Sigmoid colon (tissue), 6 donors: ENCODE measurements at regions not wholly inside any gene's neighbourhood (a gene's known extent, or its start where the extent isn't known, plus 50 kb on each side); places are given as distances from the start of the nearest gene placed in this dataset.

Experiments used
- DNase-seq: peaks from one replicate; pipeline ENCODE4 v3.0.0-alpha.2; 2019
- H3K27ac ChIP-seq, 4 donors: fragments of 200-600 bp; sonication (generic); one replicate each; pipeline ENCODE4 v1.5.1; 2016 to 2019; ENCODE audit warnings: mild to moderate bottlenecking in 1 of 4
- H3K27me3 ChIP-seq, 3 donors: fragments of 200-600 bp; sonication (generic); one replicate each; pipeline ENCODE4 v1.5.1; 2019; ENCODE audit warnings: mild to moderate bottlenecking in 1 of 3
- H3K36me3 ChIP-seq, 4 donors: fragments of 200-600 bp; sonication (generic); one replicate each; pipeline ENCODE4 v1.5.1; 2016 to 2019
- H3K4me1 ChIP-seq, 4 donors: fragments of 200-600 bp; sonication (generic); one replicate each; pipeline ENCODE4 v1.5.1; 2017 to 2019
- H3K4me3 ChIP-seq, 4 donors: fragments of 200-600 bp; sonication (generic); one replicate each; pipeline ENCODE4 v1.5.1; 2017 to 2019; ENCODE audit warnings: mild to moderate bottlenecking in 2 of 4, moderate library complexity in 1 of 4
- H3K9me3 ChIP-seq, 4 donors: fragments of 200-600 bp in 3 of 4; sonication (generic) in 3 of 4; one replicate each; pipeline versions ENCODE4 v1.5.1 to v1.6.1; 2013 to 2019
- CTCF ChIP-seq, 4 experiments: fragments of 450-650 bp in 3 of 4; fragments of 200-600 bp in 1 of 4; IDR thresholded peaks; one replicate each; pipeline ENCODE4 v1.5.1; 2016 to 2019; ENCODE audit warnings: antibody characterized with exemption in 4 of 4, mild to moderate bottlenecking in 3 of 4, moderate library complexity in 2 of 4
- EP300 ChIP-seq, 4 donors: sonication (generic); formaldehyde crosslinking; IDR thresholded peaks; one replicate each; pipeline ENCODE4 v1.6.1; 2017; ENCODE audit warnings: antibody characterized with exemption in 4 of 4
- POLR2A ChIP-seq, 2 donors: fragments of 450-650 bp; IDR thresholded peaks; one replicate each; pipeline ENCODE4 v1.6.1; 2016; ENCODE audit warnings: antibody characterized with exemption in 2 of 2, mild to moderate bottlenecking in 2 of 2, moderate library complexity in 2 of 2
- POLR2AphosphoS5 ChIP-seq, 4 donors: sonication (generic); formaldehyde crosslinking; IDR thresholded peaks; one replicate each; pipeline ENCODE4 v1.6.1; 2017; ENCODE audit warnings: antibody characterized with exemption in 4 of 4
- WGBS, 2 donors: extraction: QIAGEN DNeasy Blood & Tissue Kit; methylation state at CpG; one replicate each; pipeline ENCODE4 v1.1.7; 2013; 5-methylcytosine and 5-hydroxymethylcytosine counted together
- intact Hi-C: fragments of 100-400 bp; cut with DNase I; formaldehyde crosslinking; loops from one replicate; pipeline ENCODE4 v1.15.1; 2023
- donor health status: healthy with polysubstance abuse.
- donor health status: healthy.

- Histone ChIP-seq H3K4me1 (no peaks in the 10 kb centered on the region), H3K27ac (no peak overlapping the region), H3K4me3 (no peak overlapping the region), H3K9me3 (no peaks in the 10 kb centered on the region), H3K36me3 (no peaks in the 10 kb centered on the region), H3K27me3 (no peaks in the 10 kb centered on the region)
- TF ChIP-seq POLR2AphosphoS5 (IDR thresholded peaks at IDR 0.05) (no peak), EP300 (IDR thresholded peaks at IDR 0.05) (no peak), POLR2A (IDR thresholded peaks at IDR 0.05) (no peak), CTCF (IDR thresholded peaks at IDR 0.05) (no peak)
- no peak for DNase-seq
- intact Hi-C loops: no loop called here
- 82 to 94% methylated on average over 6 of the region's 6 CpGs for WGBS, 2 donors
Measured at GRCh38 chr10:15462253-15462897, 91.3 kb upstream of the FAM171A1 start.

- WGBS, 2 donors: 52 to 53% methylated on average over 9 of the region's 9 CpGs
- intact Hi-C loops: no loop called here
- TF ChIP-seq POLR2A (IDR thresholded peaks at IDR 0.05) (no peak), POLR2AphosphoS5 (IDR thresholded peaks at IDR 0.05) (no peak), CTCF (IDR thresholded peaks at IDR 0.05) (no peak), EP300 (IDR thresholded peaks at IDR 0.05) (no peak)
- H3K27me3 ChIP-seq: no peaks in the 10 kb centered on the region
- no peaks in the 10 kb centered on the region for H3K4me1 ChIP-seq
- no peaks in the 10 kb centered on the region for H3K9me3 ChIP-seq
- H3K4me3 ChIP-seq: no peak overlapping the region
- no peak for DNase-seq
- no peak overlapping the region for H3K27ac ChIP-seq
- H3K36me3 ChIP-seq: no peaks in the 10 kb centered on the region
Measured at GRCh38 chr10:15461353-15462108, 90.4 kb upstream of the FAM171A1 start.

GRCh38 chr10:15460661-15461060 is 89.6 kb upstream of the FAM171A1 start:
- no peak for TF ChIP-seq POLR2AphosphoS5 (IDR thresholded peaks at IDR 0.05)
- TF ChIP-seq CTCF (IDR thresholded peaks at IDR 0.05): no peak
- no peak for TF ChIP-seq EP300 (IDR thresholded peaks at IDR 0.05)
- TF ChIP-seq POLR2A (IDR thresholded peaks at IDR 0.05): no peak
- intact Hi-C loops: no loop called here

GRCh38 chr10:15459218-15459617 is 88.1 kb upstream of the FAM171A1 start:
- Histone ChIP-seq H3K4me1 (no peaks in the 10 kb centered on the region), H3K36me3 (no peaks in the 10 kb centered on the region), H3K27ac (no peak overlapping the region), H3K4me3 (no peak overlapping the region), H3K27me3 (no peaks in the 10 kb centered on the region), H3K9me3 (no peaks in the 10 kb centered on the region)
- 89 to 92% methylated on average over 1 of the region's 1 CpG for WGBS, 2 donors
- intact Hi-C loops: no loop called here
- no peak for DNase-seq
- TF ChIP-seq POLR2AphosphoS5 (IDR thresholded peaks at IDR 0.05) (no peak), POLR2A (IDR thresholded peaks at IDR 0.05) (no peak), EP300 (IDR thresholded peaks at IDR 0.05) (no peak), CTCF (IDR thresholded peaks at IDR 0.05) (no peak)

More at GRCh38 chr10:15460661-15461060, 89.6 kb upstream of the FAM171A1 start:
- Histone ChIP-seq H3K4me1 (no peaks in the 10 kb centered on the region), H3K27me3 (no peaks in the 10 kb centered on the region), H3K4me3 (no peak overlapping the region), H3K9me3 (no peaks in the 10 kb centered on the region), H3K27ac (no peak overlapping the region), H3K36me3 (no peaks in the 10 kb centered on the region)
- 85 to 96% methylated on average over 3 of the region's 3 CpGs for WGBS, 2 donors
- DNase-seq: no peak
